ENCODE measurements at regions not wholly inside any gene's neighbourhood (a gene's known extent, or its start where the extent isn't known, plus 50 kb on each side); places are given as distances from the start of the nearest gene placed in this dataset.
A peak's percentile ranks its signal among the peaks of the same experiment; 100 is the strongest.

GRCh38 chr2:174669336-174669735 is 71.7 kb upstream of the WIPF1 start:
- no peak for DNase-seq

- DNase-seq: no peak
Observed at GRCh38 chr2:174668075-174668474, 70.5 kb upstream of the WIPF1 start.

GRCh38 chr2:174667250-174667860 is 69.8 kb upstream of the WIPF1 start:
- DNase-seq: peak in 1 of 56 donors; percentile 10

DNA sequence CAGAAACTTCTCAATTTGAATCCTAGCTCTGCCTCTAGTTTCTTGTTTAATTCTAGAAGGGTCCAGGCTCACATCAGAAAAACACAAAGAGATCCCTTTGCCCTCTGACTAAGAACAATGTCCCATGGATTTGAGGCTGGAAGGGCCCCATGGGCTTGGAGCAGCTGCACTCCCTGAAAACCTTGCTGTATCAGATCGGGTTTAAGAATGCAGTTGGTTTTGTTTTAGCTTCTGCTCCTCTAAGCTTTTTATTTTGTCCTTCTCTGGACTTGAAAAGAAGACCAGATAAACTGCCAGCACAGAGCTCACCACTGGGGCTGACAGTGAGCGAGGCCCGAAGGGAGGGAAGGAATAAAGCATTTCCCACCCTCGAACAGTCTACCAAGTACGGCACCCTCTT is 69.2 kb upstream of the WIPF1 start:
- peak in 20 of 56 donors; percentile 6 to 54 (median 34) for DNase-seq

DNA sequence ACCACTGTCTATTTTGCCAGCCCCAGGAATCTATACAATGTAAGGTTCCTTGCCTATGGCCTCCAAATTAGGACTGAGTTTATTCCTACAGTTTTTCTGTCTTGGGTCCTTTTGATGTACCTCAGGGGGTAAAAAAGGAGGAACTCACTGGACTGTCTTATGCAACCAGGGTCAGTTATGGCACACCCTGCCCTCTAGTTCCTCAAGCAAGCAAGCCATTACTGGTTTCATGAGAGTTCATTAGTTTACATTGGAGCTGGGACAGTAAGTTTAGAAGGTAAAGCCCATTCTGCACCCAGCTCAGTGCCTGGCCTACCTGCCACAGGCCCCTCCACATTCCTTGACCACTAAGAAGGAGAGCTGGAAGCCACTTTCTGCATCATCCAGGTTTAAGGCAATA is 68.7 kb upstream of the WIPF1 start:
- DNase-seq: peak in 1 of 56 donors; percentile 40

- DNase-seq: peak in 17 of 56 donors; percentile 4 to 43 (median 24)
Observed at GRCh38 chr2:174664084-174664759, 66.6 kb upstream of the WIPF1 start.

DNA sequence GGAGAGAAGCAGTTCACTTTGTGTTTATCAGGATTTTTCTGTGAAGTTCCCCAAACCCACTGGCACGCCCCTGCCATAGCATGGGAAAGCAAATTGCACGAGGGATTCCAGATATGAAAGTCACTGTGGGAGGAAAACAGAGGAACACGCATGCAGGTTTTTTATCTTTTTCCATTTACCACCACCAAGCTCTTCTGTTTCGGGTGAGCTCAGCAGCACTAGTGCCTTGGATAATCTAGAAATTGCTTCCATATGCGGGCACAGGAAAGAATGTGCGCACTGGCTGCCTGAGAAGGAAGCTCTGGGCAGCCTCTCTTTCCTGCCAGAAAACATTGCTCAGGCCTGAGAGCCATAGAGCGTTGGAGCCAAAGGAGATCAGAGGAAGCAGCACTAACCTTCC is 65.9 kb upstream of the WIPF1 start:
- DNase-seq: no peak

DNA sequence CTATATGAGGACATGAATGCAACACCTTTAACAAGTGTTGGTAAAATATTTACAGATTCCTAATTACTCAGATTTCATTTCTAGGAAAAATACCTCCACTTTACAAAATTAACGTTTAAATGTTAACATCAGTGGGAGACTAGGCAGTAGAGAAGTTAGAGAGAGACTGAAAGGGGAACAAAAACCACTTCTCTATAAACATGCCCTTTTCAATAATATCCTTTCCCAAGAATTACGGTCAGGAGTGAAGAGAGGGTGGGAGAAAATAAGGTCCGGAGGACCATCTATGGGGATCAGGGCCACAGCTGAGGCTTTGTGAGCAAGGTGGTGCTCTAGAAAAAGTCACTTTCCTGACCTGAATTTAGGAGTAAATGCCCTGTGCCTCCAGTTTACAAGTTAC is 65.3 kb upstream of the WIPF1 start:
- no peak for DNase-seq

GRCh38 chr2:174662459-174662858 is 64.9 kb upstream of the WIPF1 start:
- DNase-seq: peak in 1 of 56 donors; percentile 5

GRCh38 chr2:174660984-174661675 is 63.5 kb upstream of the WIPF1 start:
- DNase-seq: no peak

DNA sequence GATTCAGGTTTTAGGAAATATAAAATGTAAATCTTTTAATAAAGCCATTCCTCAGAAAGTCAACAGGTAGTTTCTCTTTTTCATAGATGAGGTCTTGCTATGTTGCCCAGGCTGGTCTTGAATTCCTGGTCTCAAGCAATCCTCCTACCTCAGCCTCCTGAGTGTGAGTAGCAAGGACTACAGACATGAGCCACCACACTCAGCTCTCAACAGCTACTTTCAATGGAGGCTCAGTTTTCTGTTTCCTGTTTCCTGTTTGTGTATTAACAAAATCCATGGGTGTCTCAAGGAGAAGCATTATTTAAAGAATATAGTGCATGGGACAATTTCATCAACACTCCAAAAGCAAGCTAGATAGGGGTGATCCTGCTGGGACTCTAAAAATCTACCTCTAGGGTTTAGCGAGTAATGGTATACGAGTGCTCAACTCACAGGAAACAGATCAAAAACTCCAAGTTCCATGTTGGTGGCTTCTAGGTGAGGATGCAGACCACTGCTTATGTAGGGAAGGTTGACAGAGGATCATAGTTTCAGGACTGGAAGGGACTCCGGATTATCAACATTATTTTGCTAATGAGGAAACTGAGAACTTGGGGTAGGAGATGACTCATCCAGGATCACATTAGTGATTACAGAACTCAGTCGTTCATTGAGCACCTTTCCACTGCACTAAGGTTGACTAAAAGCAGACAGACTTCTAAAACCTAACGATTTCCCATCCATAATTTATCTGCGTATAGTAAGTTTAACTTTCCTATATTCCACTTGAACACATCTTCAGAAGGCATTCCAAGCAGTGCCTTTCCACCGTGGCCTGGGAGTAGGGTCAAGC is 61.7 kb upstream of the WIPF1 start:
- DNase-seq: no peak

GRCh38 chr2:174656676-174657176 is 59.1 kb upstream of the WIPF1 start:
- DNase-seq: no peak

- DNase-seq: no peak
Observed at GRCh38 chr2:174656035-174656434, 58.4 kb upstream of the WIPF1 start.

DNA sequence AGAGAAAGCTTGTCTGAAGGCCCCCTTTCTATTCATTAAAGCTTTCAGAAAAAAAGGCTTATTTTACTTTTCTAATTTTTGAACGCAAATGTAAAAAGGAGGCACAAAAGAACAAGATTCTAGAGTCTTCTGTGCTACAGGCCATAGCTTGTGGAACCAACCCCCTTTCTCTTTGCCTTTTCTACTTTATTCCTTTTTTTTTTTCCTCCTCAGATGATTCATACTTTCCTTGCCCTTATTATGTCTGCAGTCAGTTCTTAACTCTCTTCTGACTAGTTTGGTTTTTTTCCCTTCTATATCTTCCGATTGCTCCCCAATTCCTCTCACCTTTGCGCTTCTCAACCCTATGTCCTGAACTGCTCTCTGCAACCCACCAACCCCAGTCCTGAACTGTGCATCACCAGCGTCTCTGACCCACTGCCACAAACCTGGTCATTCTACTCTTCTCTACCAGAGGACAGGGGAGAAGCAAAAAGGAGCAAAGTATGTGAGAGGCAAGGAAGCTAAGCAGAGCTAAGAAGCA is 56.9 kb upstream of the WIPF1 start:
- no peak for DNase-seq

DNA sequence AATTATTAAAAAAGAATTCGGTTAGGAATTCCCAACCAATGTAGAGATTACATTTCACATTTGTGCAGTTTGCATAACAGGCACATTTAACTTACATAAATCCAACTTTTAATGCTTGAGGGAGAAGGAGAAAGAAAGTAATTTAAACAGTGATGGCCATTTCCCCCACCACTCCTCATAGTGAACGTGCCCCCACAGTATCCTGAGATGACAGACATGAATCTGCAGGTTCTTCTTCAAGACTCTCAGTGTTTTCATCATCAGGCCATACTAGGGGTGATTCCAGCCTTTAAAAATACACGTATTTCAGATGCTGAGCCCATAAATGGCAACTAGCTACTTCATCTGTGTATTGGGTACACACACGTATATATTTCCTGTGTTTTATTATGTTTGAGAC is 51.3 kb upstream of the WIPF1 start:
- no peak for DNase-seq
